ENCODE measurements at regions not wholly inside any gene's neighbourhood (a gene's known extent, or its start where the extent isn't known, plus 50 kb on each side); places are given as distances from the start of the nearest gene placed in this dataset.

DNA sequence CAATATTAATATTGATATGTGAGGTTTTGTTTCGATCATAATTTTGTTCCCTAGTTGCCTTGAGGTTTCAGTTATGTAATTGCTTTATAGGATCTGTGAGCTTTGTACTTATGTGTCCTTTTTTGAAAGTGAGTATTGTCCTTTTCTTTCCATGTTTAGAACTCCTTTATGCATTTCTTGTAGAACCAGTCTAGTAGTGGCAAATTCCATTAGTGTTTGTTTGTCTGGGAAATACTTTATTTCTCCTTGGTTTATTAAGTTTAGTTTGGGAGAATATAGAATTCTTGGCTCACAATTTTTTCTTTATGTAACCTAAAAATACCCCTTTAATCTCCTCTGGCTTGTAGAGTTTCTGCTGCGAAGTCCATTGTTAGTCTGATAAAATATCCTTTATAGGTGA, 127.5 kb upstream of the KITLG start:
- TF ChIP-seq EZH2 (IDR thresholded peaks at IDR 0.05; ENCODE audit: borderline replicate concordance) (no peak), EZH2phosphoT487 (IDR thresholded peaks at IDR 0.05; ENCODE audit: low read depth, severe bottlenecking, unreplicated experiment) (no peak)
- TF ChIP-seq, protein P1, sequence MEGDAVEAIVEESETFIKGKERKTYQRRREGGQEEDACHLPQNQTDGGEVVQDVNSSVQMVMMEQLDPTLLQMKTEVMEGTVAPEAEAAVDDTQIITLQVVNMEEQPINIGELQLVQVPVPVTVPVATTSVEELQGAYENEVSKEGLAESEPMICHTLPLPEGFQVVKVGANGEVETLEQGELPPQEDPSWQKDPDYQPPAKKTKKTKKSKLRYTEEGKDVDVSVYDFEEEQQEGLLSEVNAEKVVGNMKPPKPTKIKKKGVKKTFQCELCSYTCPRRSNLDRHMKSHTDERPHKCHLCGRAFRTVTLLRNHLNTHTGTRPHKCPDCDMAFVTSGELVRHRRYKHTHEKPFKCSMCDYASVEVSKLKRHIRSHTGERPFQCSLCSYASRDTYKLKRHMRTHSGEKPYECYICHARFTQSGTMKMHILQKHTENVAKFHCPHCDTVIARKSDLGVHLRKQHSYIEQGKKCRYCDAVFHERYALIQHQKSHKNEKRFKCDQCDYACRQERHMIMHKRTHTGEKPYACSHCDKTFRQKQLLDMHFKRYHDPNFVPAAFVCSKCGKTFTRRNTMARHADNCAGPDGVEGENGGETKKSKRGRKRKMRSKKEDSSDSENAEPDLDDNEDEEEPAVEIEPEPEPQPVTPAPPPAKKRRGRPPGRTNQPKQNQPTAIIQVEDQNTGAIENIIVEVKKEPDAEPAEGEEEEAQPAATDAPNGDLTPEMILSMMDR (IDR thresholded peaks at IDR 0.05; ENCODE audit: poor library complexity): no peak

Measured in hepatocyte (in vitro differentiated cells).